Brain microvascular endothelial cell (primary cell): ENCODE measurements at regions not wholly inside any gene's neighbourhood (a gene's known extent, or its start where the extent isn't known, plus 50 kb on each side); places are given as distances from the start of the nearest gene placed in this dataset.

Source experiments
- DNase-seq: peaks from one replicate; pipeline ENCODE4 v3.0.0-alpha.2; 2020
- H3K27ac ChIP-seq: fragments of 250-450 bp; sonication (Bioruptor Pico); 2 replicates; pipeline ENCODE4 v1.5.1; 2020; ENCODE audit warnings: mild to moderate bottlenecking, moderate library complexity
- H3K27me3 ChIP-seq: fragments of 250-450 bp; sonication (Bioruptor Pico); replicated peaks from 2 replicates; pipeline ENCODE4 v1.5.1; 2020; ENCODE audit warnings: mild to moderate bottlenecking
- H3K36me3 ChIP-seq: fragments of 250-450 bp; sonication (Bioruptor Pico); replicated peaks from 2 replicates; pipeline ENCODE4 v1.5.1; 2020; ENCODE audit warnings: mild to moderate bottlenecking
- H3K4me3 ChIP-seq: 2 replicates; pipeline ENCODE4 v1.5.1; 2011; ENCODE audit warnings: low read depth, mild to moderate bottlenecking, control low read depth, low read length, moderate library complexity
- CTCF ChIP-seq: IDR thresholded peaks from 2 replicates; pipeline ENCODE4 v1.5.1; 2011; ENCODE audit warnings: low read depth, mild to moderate bottlenecking, moderate library complexity, low read length, control low read depth, inconsistent platforms; ENCODE audit errors: missing control alignments
- in situ Hi-C: cut with HindIII; loops from 2 replicates; pipeline ENCODE4 v1.10.0; 2017; ENCODE audit warnings: low sequenced_read_pairs, low pct_ligation_motif_present

GRCh38 chrX:68897118-68897945 is 68.5 kb downstream of the EFNB1 start:
- no peaks in the 10 kb centered on the region for H3K36me3 ChIP-seq
- no peak for DNase-seq
- in situ Hi-C loops = no loop called here
- H3K27me3 ChIP-seq = no peaks in the 10 kb centered on the region
- no peak for TF ChIP-seq CTCF
- H3K4me3 ChIP-seq = no peak overlapping the region
- H3K27ac ChIP-seq = no peak overlapping the region

- Histone ChIP-seq H3K36me3 (no peaks in the 10 kb centered on the region), H3K27me3 (no peaks in the 10 kb centered on the region), H3K4me3 (no peak overlapping the region), H3K27ac (no peak overlapping the region)
- DNase-seq = no peak
- TF ChIP-seq CTCF = no peak
- in situ Hi-C loops = no loop called here
Measured at GRCh38 chrX:68896581-68896980, 67.8 kb downstream of the EFNB1 start.

GRCh38 chrX:68895778-68896177 is 67.0 kb downstream of the EFNB1 start:
- H3K27me3 ChIP-seq = no peaks in the 10 kb centered on the region
- H3K27ac ChIP-seq = no peak overlapping the region
- DNase-seq = no peak
- no peaks in the 10 kb centered on the region for H3K36me3 ChIP-seq
- in situ Hi-C loops = no loop called here
- no peak for TF ChIP-seq CTCF
- no peak overlapping the region for H3K4me3 ChIP-seq

- DNase-seq = no peak
- H3K27me3 ChIP-seq = no peaks in the 10 kb centered on the region
- in situ Hi-C loops = no loop called here
- H3K4me3 ChIP-seq = no peak overlapping the region
- TF ChIP-seq CTCF = no peak
- H3K27ac ChIP-seq = no peak overlapping the region
- H3K36me3 ChIP-seq = no peaks in the 10 kb centered on the region
Measured at GRCh38 chrX:68895341-68895755, 66.5 kb downstream of the EFNB1 start.

- peak overlapping the region; percentile 5 for H3K4me3 ChIP-seq
- in situ Hi-C loops = no loop called here
- peak; percentile 6 for DNase-seq
- no peaks in the 10 kb centered on the region for H3K27me3 ChIP-seq
- no peak overlapping the region for H3K27ac ChIP-seq
- no peaks in the 10 kb centered on the region for H3K36me3 ChIP-seq
- no peak for TF ChIP-seq CTCF
Measured at GRCh38 chrX:68894513-68895340, 65.9 kb downstream of the EFNB1 start.
